A549 (cell line): ENCODE measurements at regions not wholly inside any gene's neighbourhood (a gene's known extent, or its start where the extent isn't known, plus 50 kb on each side); places are given as distances from the start of the nearest gene placed in this dataset.

ENCODE experiments used
- ATAC-seq, 2 experiments: fragments of 200-7000 bp in 1 of 2; fragments of >200 bp in 1 of 2; cut with Nextera tagmentation in 1 of 2; cut with Tn5 transposase in 1 of 2; 3 replicates each; pipeline versions ENCODE4 v1.8.0 to v1.9.1; 2018 to 2020; ENCODE audit warnings: mild to moderate bottlenecking in 1 of 2, moderate library complexity in 1 of 2
- CTCF ChIA-PET: fragments of 300-600 bp; sonication (Branson Sonifier 250); formaldehyde crosslinking; extraction: SDS; loops from one replicate; lab custom pipeline; 2021; ENCODE audit warnings: antibody characterized with exemption, inconsistent platforms; lab: Yijun Ruan, JAX
- POLR2A ChIA-PET: fragments of 350-600 bp; formaldehyde crosslinking; extraction: SDS; loops from one replicate; lab custom pipeline; 2021; ENCODE audit warnings: antibody characterized with exemption, inconsistent platforms; lab: Yijun Ruan, JAX
- DNase-seq, 2 experiments: peaks; one replicate each; pipeline versions ENCODE4 v3.0.0 to v3.0.0-alpha.2; 2011 to 2016; ENCODE audit warnings: low read depth in 1 of 2, low spot score in 1 of 2
- FAIRE-seq: peaks from 2 replicates; lab custom pipeline; 2011; peaks lifted over from hg19 to GRCh38; lab: Jason Lieb, UNC
- H3K27ac ChIP-seq, 2 experiments: fragments of >200 bp; sonication (Bioruptor Twin); formaldehyde crosslinking; 3 replicates each; pipeline ENCODE4 v1.5.1; 2016 to 2017
- H3K4me1 ChIP-seq: fragments of >200 bp; sonication (Bioruptor Twin); formaldehyde crosslinking; 3 replicates; pipeline ENCODE4 v1.6.1; 2016
- H3K4me2 ChIP-seq: fragments of >200 bp; sonication (Bioruptor Twin); formaldehyde crosslinking; 3 replicates; pipeline ENCODE4 v1.6.1; 2016
- H3K4me3 ChIP-seq: fragments of >200 bp; sonication (Bioruptor Twin); formaldehyde crosslinking; 3 replicates; pipeline ENCODE4 v1.5.1; 2016
- H3K9me3 ChIP-seq: fragments of >200 bp; sonication (Bioruptor Twin); formaldehyde crosslinking; 3 replicates; pipeline ENCODE4 v1.6.1; 2016
- CBX2 ChIP-seq: fragments of 200-600 bp; sonication (generic); IDR thresholded peaks from 2 replicates; pipeline ENCODE4 v1.6.1; 2016; ENCODE audit warnings: low read depth, mild to moderate bottlenecking, borderline replicate concordance
- CBX8 ChIP-seq: fragments of 200-600 bp; sonication (generic); IDR thresholded peaks from 2 replicates; pipeline ENCODE4 v1.6.1; 2016
- EHMT2 ChIP-seq: fragments of 200-600 bp; sonication (generic); IDR thresholded peaks from 2 replicates; pipeline ENCODE4 v1.6.1; 2016; ENCODE audit warnings: antibody characterized with exemption, low read depth, mild to moderate bottlenecking, moderate library complexity
- ESRRA ChIP-seq: fragments of 150-350 bp; IDR thresholded peaks from 2 replicates; pipeline ENCODE4 v1.6.1; 2014; ENCODE audit warnings: mild to moderate bottlenecking, low read length, borderline replicate concordance
- FOSL2 ChIP-seq, 2 experiments: fragments of 450-650 bp in 1 of 2; fragments of >200 bp in 1 of 2; sonication (Bioruptor Twin) in 1 of 2; formaldehyde crosslinking; IDR thresholded peaks; 2 replicates each; pipeline versions ENCODE4 v1.5.0 to v1.6.1; 2016 to 2020; ENCODE audit warnings: mild to moderate bottlenecking in 1 of 2, moderate library complexity in 1 of 2
- GATA3 ChIP-seq: IDR thresholded peaks from 2 replicates; pipeline ENCODE4 v1.6.1; 2012; ENCODE audit warnings: borderline replicate concordance
- HDAC2 ChIP-seq: fragments of 200-600 bp; sonication (generic); IDR thresholded peaks from 2 replicates; pipeline ENCODE4 v1.6.1; 2016
- HOXA7 ChIP-seq: fragments of 250-450 bp; sonication (Bioruptor Pico); IDR thresholded peaks from 2 replicates; pipeline ENCODE4 v1.5.0; 2020; ENCODE audit warnings: mild to moderate bottlenecking, moderate library complexity
- MYC ChIP-seq: IDR thresholded peaks from 2 replicates; pipeline ENCODE4 v1.6.1; 2012; ENCODE audit warnings: mild to moderate bottlenecking, inconsistent platforms, low read length, improper control_type of control experiment, borderline replicate concordance
- NFE2L2 ChIP-seq: fragments of 150-350 bp; conservative IDR thresholded peaks from 2 replicates; pipeline ENCODE4 v1.6.1; 2014; ENCODE audit warnings: low read length
- NPAS2 ChIP-seq: fragments of 250-450 bp; sonication (Bioruptor Pico); IDR thresholded peaks from 2 replicates; pipeline ENCODE4 v1.8.0; 2022; ENCODE audit warnings: mild to moderate bottlenecking, moderate library complexity, borderline replicate concordance
- PHF8 ChIP-seq: fragments of 200-600 bp; sonication (generic); IDR thresholded peaks from 2 replicates; pipeline ENCODE4 v1.6.1; 2016; ENCODE audit warnings: low read depth, mild to moderate bottlenecking, antibody characterized with exemption, moderate library complexity, borderline replicate concordance
- POLR2AphosphoS2 ChIP-seq: conservative IDR thresholded peaks from 2 replicates; pipeline ENCODE4 v1.6.1; 2012; ENCODE audit warnings: low read length, improper control_type of control experiment, inconsistent platforms
- RAD21 ChIP-seq, 2 experiments: fragments of >200 bp in 1 of 2; sonication (Bioruptor Twin) in 1 of 2; formaldehyde crosslinking in 1 of 2; IDR thresholded peaks in 1 of 2; conservative IDR thresholded peaks in 1 of 2; 2 replicates in 1 of 2; 3 replicates in 1 of 2; pipeline ENCODE4 v1.6.1; 2012 to 2018; ENCODE audit warnings: inconsistent platforms in 1 of 2
- RFX5 ChIP-seq: fragments of 450-650 bp; IDR thresholded peaks from 2 replicates; pipeline ENCODE4 v1.7.1; 2014; ENCODE audit warnings: antibody characterized with exemption, mild to moderate bottlenecking, moderate library complexity
- SMC3 ChIP-seq: fragments of >200 bp; sonication (Bioruptor Twin); formaldehyde crosslinking; IDR thresholded peaks from 3 replicates; pipeline ENCODE4 v1.6.1; 2018; ENCODE audit warnings: inconsistent platforms
- ZSCAN20 ChIP-seq: fragments of 250-450 bp; sonication (Bioruptor Pico); IDR thresholded peaks from 2 replicates; pipeline ENCODE4 v1.8.0; 2022; ENCODE audit warnings: mild to moderate bottlenecking, moderate library complexity
- WGBS: methylation state at CpG from one replicate; pipeline ENCODE4 v1.1.6; 2017; ENCODE audit errors: missing lambda C conversion rate; 5-methylcytosine and 5-hydroxymethylcytosine counted together
- TF ChIP-seq, protein P1 (sequence below): IDR thresholded peaks from 2 replicates; pipeline ENCODE4 v1.6.1; 2012
- TF ChIP-seq, protein P2 (sequence below): fragments of >200 bp; sonication (Bioruptor Twin); formaldehyde crosslinking; IDR thresholded peaks from 3 replicates; pipeline ENCODE4 v1.5.1; 2016
- TF ChIP-seq, protein P3 (sequence below): fragments of 450-650 bp; IDR thresholded peaks from 2 replicates; pipeline ENCODE4 v1.6.1; 2014; ENCODE audit warnings: antibody characterized with exemption

DNA sequence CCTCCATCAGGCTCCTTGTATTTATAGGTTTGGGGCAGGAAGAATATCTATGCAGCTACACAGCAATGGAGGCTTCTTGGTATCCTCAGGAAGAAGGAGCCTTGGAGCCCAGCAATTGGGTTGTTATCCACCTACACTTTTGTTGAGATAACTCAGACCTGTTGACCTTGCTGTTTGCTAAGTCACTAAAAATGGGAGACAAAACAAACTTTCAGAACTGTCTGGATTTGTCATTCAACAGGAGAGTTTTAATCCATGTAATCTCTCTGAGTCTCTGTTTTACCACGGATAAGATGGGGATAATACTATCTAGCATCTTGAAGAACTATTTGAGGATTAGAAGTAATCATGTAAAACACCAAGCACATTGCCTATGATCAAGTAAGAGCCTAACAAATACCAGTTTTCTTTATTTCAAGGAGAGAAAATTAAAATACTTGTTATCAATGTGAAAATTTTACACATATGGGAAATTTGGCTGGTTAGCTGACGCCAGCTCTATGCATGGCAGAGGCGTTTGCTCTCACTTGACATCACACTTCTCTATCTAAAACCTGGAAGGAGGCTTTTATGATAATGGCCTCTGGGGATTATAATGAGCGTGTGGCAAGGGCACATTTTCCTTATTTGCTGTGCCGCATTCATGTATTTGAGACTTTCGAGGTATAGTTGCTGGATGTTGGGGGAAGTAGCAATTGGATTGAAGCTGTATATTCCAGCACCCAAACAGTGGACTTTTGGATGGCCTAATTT, 215.6 kb downstream of the PDCD6IP start:
- CTCF ChIA-PET, result interaction anchor here (0.9 to 4.7 kb wide), 4 partner anchors 10 to 40 kb away, joined by 3 to 19 read pairs (median 8); no protein-coding TSS in a partner anchor
- Histone ChIP-seq H3K27ac (peak overlapping the region; percentile 30 to 67), H3K4me1 (peaks cover 47% of the 10 kb centered on the region), H3K4me3 (no peak overlapping the region), H3K4me2 (peak overlapping the region; percentile 31; the same call in 2 of the 3 replicates), H3K9me3 (no peaks in the 10 kb centered on the region)
- 79% methylated on average over 6 of the region's 6 CpGs for WGBS
- DNase-seq (peak in 1 of 2 experiments; percentile 22), FAIRE-seq (no peak), ATAC-seq (no peak)
- POLR2A ChIA-PET, result no interaction called here
- no peak for TF ChIP-seq ESRRA
- TF ChIP-seq NPAS2, result no peak
- TF ChIP-seq ZSCAN20 (CRISPR knock-in tag), result no peak
- no peak for TF ChIP-seq GATA3

DNA sequence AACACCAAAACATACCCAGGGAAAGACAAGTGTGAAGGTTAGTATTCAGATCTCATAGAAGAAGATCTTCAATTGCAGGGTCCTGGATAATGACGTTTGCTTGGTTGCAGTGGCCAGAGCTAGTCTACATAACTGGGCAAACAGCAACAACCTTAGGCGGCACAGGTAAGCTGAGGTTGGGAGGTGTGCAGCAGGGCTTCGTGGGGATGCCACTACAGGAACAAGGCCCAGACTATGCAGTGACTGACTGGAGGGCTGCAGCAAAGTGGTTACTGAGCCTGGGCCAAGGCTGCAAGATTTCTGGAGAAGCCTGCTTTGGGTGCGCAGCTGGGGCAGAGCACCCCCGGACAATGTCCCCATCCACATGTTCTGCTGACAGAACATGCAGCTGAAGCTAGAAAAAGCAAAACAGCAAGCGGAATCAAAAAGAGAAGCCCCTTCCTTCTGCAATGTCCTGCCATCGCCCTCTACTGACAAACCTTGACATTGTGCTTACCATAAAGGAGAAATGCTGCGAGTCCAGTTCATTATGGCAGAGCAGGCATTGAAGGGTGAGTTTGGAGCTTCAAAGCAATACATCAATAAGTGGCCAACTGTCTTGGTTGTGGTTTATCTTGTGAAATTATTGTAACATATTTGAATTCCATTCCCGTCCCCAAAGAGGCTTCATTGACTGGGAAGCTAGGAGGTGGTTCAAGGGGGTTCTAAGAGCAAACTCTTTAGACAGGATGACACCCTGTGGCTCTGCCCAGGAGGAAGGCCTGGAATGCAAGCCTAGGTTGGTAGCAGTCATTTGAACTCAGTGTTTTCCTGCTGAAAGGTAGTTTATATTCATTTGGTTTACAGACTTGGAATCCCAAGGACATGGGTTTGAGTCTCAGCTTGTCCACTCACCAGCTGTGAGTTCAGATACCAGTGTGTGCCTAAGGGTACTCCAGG, 217.0 kb downstream of the PDCD6IP start:
- no peak overlapping the region for H3K4me2 ChIP-seq
- FAIRE-seq (peak; percentile 32), ATAC-seq (no peak)
- H3K4me3 ChIP-seq, result no peak overlapping the region
- WGBS, result 87% methylated on average over 9 of the region's 9 CpGs
- no peak for TF ChIP-seq CBX8
- TF ChIP-seq HDAC2, result no peak
- TF ChIP-seq RFX5, result no peak
- TF ChIP-seq NFE2L2, result no peak
- TF ChIP-seq CBX2, result no peak
- no peak for TF ChIP-seq EHMT2
- no peak for TF ChIP-seq ESRRA
- no peak for TF ChIP-seq ZSCAN20 (CRISPR knock-in tag)
- peak; percentile 13; the same call in 1 of the 3 replicates for TF ChIP-seq SMC3
- TF ChIP-seq HOXA7 (CRISPR knock-in tag), result no peak
- TF ChIP-seq RAD21 (conservative IDR thresholded peaks at IDR 0.05 in 1 of 2, IDR thresholded peaks at IDR 0.05 in 1 of 2), result peak; percentile 35 to 56; a peak in 4 of 5 replicates
- TF ChIP-seq, protein P1, sequence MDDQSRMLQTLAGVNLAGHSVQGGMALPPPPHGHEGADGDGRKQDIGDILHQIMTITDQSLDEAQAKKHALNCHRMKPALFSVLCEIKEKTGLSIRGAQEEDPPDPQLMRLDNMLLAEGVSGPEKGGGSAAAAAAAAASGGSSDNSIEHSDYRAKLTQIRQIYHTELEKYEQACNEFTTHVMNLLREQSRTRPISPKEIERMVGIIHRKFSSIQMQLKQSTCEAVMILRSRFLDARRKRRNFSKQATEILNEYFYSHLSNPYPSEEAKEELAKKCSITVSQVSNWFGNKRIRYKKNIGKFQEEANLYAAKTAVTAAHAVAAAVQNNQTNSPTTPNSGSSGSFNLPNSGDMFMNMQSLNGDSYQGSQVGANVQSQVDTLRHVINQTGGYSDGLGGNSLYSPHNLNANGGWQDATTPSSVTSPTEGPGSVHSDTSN, result no peak
- TF ChIP-seq PHF8, result no peak
- TF ChIP-seq, protein P2, sequence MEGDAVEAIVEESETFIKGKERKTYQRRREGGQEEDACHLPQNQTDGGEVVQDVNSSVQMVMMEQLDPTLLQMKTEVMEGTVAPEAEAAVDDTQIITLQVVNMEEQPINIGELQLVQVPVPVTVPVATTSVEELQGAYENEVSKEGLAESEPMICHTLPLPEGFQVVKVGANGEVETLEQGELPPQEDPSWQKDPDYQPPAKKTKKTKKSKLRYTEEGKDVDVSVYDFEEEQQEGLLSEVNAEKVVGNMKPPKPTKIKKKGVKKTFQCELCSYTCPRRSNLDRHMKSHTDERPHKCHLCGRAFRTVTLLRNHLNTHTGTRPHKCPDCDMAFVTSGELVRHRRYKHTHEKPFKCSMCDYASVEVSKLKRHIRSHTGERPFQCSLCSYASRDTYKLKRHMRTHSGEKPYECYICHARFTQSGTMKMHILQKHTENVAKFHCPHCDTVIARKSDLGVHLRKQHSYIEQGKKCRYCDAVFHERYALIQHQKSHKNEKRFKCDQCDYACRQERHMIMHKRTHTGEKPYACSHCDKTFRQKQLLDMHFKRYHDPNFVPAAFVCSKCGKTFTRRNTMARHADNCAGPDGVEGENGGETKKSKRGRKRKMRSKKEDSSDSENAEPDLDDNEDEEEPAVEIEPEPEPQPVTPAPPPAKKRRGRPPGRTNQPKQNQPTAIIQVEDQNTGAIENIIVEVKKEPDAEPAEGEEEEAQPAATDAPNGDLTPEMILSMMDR, result peak; percentile 29; the same call in 2 of the 3 replicates
- TF ChIP-seq, all 56 proteins: peak for 3
- ChIA-PET CTCF (interaction anchor here (0.8 to 4.7 kb wide), 10 partner anchors 8 to 70 kb away, joined by 3 to 19 read pairs (median 4); no protein-coding TSS in a partner anchor), POLR2A (no interaction called here)
- Histone ChIP-seq H3K4me1 (peaks cover 35% of the 10 kb centered on the region), H3K27ac (peak overlapping the region in 1 of 2 experiments; percentile 36; a peak in 3 of 6 replicates), H3K9me3 (no peaks in the 10 kb centered on the region)
- peak in 1 of 2 experiments; percentile 41 for DNase-seq

DNA sequence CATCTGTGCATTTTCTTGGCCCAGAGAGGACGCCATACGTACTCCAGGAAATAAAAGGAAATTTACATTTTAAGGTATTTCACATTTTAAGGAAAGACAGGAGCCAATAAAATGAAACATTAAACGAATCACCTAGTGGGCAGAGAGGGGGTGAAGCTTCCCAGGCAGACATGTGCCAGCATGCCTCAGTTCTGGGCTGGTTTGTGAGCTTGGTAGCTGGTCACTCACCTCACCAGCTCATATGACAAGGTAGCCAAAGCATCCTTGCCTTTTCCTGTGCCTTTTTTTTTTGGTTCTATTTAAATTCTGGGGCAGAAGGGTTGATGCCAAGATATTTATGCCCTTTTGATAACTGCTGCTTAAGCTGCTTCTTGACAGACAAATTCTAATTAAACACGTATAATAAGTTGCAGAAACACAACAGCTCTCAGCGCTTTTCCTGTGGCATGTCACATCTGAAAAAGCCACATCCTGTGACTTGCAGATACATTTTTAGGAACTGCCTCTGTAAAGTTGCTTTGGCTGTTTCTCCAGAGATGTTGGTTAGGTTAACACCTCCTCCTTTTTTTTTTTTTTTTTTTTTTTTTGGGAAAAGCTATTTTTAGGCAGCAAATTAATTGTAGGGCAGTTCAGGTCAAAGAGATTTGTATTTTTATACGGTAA, 218.6 kb downstream of the PDCD6IP start:
- TF ChIP-seq FOSL2 (IDR thresholded peaks at IDR 0.05) (no peak), FOSL2 (CRISPR knock-in tag; IDR thresholded peaks at IDR 0.05) (no peak), MYC (no peak), POLR2AphosphoS2 (no peak), HOXA7 (CRISPR knock-in tag) (no peak), SMC3 (no peak)
- TF ChIP-seq, protein P3, sequence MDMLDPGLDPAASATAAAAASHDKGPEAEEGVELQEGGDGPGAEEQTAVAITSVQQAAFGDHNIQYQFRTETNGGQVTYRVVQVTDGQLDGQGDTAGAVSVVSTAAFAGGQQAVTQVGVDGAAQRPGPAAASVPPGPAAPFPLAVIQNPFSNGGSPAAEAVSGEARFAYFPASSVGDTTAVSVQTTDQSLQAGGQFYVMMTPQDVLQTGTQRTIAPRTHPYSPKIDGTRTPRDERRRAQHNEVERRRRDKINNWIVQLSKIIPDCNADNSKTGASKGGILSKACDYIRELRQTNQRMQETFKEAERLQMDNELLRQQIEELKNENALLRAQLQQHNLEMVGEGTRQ, result no peak
- TF ChIP-seq, protein P2, result no peak
- TF ChIP-seq, all 56 proteins: peak for 0
- peaks cover 21% of the 10 kb centered on the region for H3K4me1 ChIP-seq
- no peak for FAIRE-seq
- H3K4me2 ChIP-seq, result no peak overlapping the region
- H3K9me3 ChIP-seq, result no peaks in the 10 kb centered on the region
- POLR2A ChIA-PET, result no interaction called here
- no peak for ATAC-seq
- whole genome bisulfite sequencing, result 88% methylated on average over 6 of the region's 6 CpGs
- DNase-seq, result no peak
- CTCF ChIA-PET, result interaction anchor here (2.1 kb wide), 1 partner anchor 10 kb away, joined by 12 read pairs; no protein-coding TSS in a partner anchor
- H3K27ac ChIP-seq, result 0 out of 6 replicates have a peak overlapping the region, but pooled peaks of 1 of the 2 experiments have one; percentile 27
- H3K4me3 ChIP-seq, result no peak overlapping the region
